Tibial nerve (tissue), 4 donors: ENCODE measurements at regions not wholly inside any gene's neighbourhood (a gene's known extent, or its start where the extent isn't known, plus 50 kb on each side); places are given as distances from the start of the nearest gene placed in this dataset.

Source experiments
- DNase-seq, 2 donors: peaks; one replicate each; pipeline ENCODE4 v3.0.0-alpha.2; 2019; ENCODE audit warnings: low spot score in 2 of 2
- H3K27ac ChIP-seq, 4 donors: fragments of 200-600 bp; sonication (generic) in 3 of 4; one replicate each; pipeline ENCODE4 v1.5.1; 2017 to 2019; ENCODE audit warnings: mild to moderate bottlenecking in 1 of 4
- H3K27me3 ChIP-seq, 2 donors: fragments of 200-600 bp; sonication (generic) in 1 of 2; one replicate each; pipeline versions ENCODE4 v1.5.1 to v1.6.0; 2017 to 2019
- H3K36me3 ChIP-seq, 3 donors: fragments of 200-600 bp; sonication (generic); one replicate each; pipeline ENCODE4 v1.5.1; 2018 to 2019
- H3K4me1 ChIP-seq, 4 donors: fragments of 200-600 bp; sonication (generic) in 3 of 4; one replicate each; pipeline ENCODE4 v1.5.1; 2017 to 2019
- H3K4me3 ChIP-seq, 4 donors: fragments of 200-600 bp; sonication (generic) in 3 of 4; one replicate each; pipeline ENCODE4 v1.5.1; 2017 to 2019; ENCODE audit warnings: mild to moderate bottlenecking in 1 of 4, moderate library complexity in 1 of 4
- H3K9me3 ChIP-seq, 4 donors: fragments of 200-600 bp; sonication (generic) in 3 of 4; one replicate each; pipeline ENCODE4 v1.5.1; 2017 to 2019
- CTCF ChIP-seq, 5 experiments: fragments of 200-600 bp in 3 of 5; fragments of 450-650 bp in 2 of 5; sonication (generic) in 3 of 5; IDR thresholded peaks; one replicate each; pipeline ENCODE4 v1.5.1; 2016 to 2019; ENCODE audit warnings: antibody characterized with exemption in 5 of 5, mild to moderate bottlenecking in 3 of 5, moderate library complexity in 2 of 5
- EP300 ChIP-seq, 2 donors: sonication (generic); formaldehyde crosslinking; IDR thresholded peaks; one replicate each; pipeline ENCODE4 v1.6.1; 2017; ENCODE audit warnings: antibody characterized with exemption in 2 of 2, mild to moderate bottlenecking in 1 of 2
- POLR2A ChIP-seq, 2 donors: fragments of 450-650 bp; IDR thresholded peaks; one replicate each; pipeline ENCODE4 v1.6.1; 2017; ENCODE audit warnings: antibody characterized with exemption in 2 of 2, mild to moderate bottlenecking in 2 of 2, moderate library complexity in 2 of 2
- WGBS, 2 donors: methylation state at CpG; one replicate each; pipeline ENCODE4 v1.1.5; 2018; 5-methylcytosine and 5-hydroxymethylcytosine counted together

DNA sequence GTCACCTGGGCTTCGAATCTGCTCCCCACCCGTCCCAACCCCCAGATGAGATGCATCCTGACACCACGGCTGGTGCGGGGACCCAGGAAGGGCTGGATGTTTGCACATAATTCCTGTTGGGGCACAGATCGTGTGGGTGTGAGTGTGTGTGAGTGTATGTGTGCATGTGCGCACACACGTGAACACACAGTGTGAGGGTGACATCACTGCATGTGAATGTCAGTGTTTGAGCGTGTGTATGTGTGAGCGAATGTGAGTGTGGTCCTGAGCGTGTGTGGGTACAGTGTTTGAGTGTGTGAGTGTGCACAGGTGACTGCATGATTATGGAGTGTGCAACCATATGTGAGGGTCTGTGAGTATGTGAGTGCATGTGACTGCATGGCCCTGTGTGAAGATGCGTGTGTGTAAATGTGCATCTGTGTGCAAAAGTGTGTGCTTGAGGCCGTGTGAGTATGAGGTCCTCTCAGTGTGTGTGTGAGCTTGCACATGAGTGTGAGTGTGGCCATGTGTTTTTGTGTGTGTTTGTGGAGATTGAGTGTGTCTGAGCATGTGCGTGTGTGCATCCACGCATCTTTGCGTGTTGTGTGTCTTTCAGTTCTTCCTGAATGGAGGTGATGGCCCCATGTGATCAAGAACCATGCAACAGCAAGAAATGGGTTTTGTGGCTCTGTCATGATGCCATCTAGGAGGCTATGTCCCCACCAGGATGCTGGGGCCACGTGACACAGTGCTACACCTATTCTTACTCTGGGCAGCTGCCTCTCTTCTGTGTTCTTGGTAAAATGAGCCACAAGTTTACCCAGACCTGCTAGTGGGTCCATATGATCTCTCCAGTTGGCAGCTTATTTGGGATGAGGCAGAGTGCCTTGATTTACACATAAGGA, 70.5 kb upstream of the GCSH start:
- WGBS, 2 donors = 76 to 79% methylated on average over 16 of the region's 16 CpGs
- Histone ChIP-seq H3K4me3 (no peak overlapping the region), H3K27ac (no peak overlapping the region), H3K27me3 (no peaks in the 10 kb centered on the region), H3K36me3 (no peaks in the 10 kb centered on the region), H3K9me3 (no peaks in the 10 kb centered on the region), H3K4me1 (no peaks in the 10 kb centered on the region)
- no peak for DNase-seq
- TF ChIP-seq CTCF (IDR thresholded peaks at IDR 0.05) (no peak), EP300 (IDR thresholded peaks at IDR 0.05) (no peak)

DNA sequence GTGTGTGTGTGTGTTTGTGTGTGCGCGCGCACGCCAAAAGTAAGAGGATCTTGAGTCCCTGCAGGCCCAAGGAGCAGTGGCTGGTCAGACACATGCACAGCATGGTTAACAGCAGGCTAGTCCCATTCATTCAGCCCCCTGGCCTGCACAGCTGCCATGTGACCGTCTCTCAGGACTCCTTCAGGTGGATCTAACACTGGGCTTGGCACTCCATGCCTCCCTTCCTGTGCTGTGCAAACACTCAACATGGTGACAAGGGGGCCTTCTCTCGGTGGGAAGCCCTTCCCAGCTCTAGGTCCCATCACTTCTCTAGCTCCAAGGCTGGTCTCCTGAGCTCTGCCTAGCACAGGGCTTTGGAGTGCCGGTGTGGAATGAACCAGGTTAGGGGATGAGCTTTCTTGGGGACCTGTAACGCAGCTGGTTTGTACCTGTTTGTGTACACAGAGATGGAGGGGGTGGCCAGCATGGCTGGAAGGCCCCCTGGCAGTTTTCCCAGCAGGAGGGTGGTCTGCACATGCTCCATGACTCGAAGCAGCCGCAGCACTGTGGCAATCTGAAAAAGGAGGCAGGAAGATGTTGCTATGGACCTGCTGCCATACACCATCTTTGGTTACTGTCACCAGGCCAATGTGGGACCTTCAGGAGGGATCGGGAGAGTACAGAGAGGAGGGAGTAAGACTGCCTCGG, 69.4 kb upstream of the GCSH start:
- TF ChIP-seq CTCF (IDR thresholded peaks at IDR 0.05) = no peak
- no peak for TF ChIP-seq POLR2A (IDR thresholded peaks at IDR 0.05)
- no peak for TF ChIP-seq EP300 (IDR thresholded peaks at IDR 0.05)
- no peaks in the 10 kb centered on the region for H3K36me3 ChIP-seq
- H3K27ac ChIP-seq = no peak overlapping the region
- peaks cover 0 to 7% (median 0%) of the 10 kb centered on the region in 4 donors for H3K9me3 ChIP-seq
- no peaks in the 10 kb centered on the region for H3K27me3 ChIP-seq
- no peak for DNase-seq
- H3K4me1 ChIP-seq = no peaks in the 10 kb centered on the region
- no peak overlapping the region for H3K4me3 ChIP-seq
- WGBS, 2 donors = 62 to 79% methylated on average over 10 to 12 of the region's 12 CpGs

DNA sequence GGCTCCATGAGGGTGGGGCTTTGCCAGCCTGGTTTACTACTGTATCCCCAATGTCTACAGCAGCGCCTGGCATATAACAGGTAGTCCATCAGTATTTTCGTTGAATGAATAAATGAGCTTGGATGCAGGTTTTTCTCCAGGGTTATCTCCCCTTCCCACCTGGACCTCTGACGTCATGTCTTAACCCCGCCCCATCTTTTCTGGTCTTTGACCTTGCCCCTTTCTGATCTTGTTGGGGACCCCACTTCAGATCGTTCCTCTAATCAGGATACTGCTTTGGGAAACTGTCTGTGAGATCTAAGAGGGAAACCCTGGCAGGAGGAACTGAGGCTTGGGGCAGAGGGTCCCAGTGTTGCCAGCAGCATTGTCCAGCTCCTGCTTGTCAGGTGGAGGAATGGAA, 68.8 kb upstream of the GCSH start:
- no peak overlapping the region for H3K27ac ChIP-seq
- TF ChIP-seq EP300 (IDR thresholded peaks at IDR 0.05) (no peak), POLR2A (IDR thresholded peaks at IDR 0.05) (no peak), CTCF (IDR thresholded peaks at IDR 0.05) (no peak)
- WGBS, 2 donors = 84 to 86% methylated on average over 5 of the region's 5 CpGs
- H3K27me3 ChIP-seq = no peaks in the 10 kb centered on the region
- peaks cover 0 to 7% (median 0%) of the 10 kb centered on the region in 4 donors for H3K9me3 ChIP-seq
- DNase-seq = no peak
- no peaks in the 10 kb centered on the region for H3K36me3 ChIP-seq
- no peak overlapping the region for H3K4me3 ChIP-seq
- no peaks in the 10 kb centered on the region for H3K4me1 ChIP-seq

- H3K4me3 ChIP-seq = no peak overlapping the region
- DNase-seq = no peak
- H3K4me1 ChIP-seq = no peaks in the 10 kb centered on the region
- no peaks in the 10 kb centered on the region for H3K27me3 ChIP-seq
- 77 to 83% methylated on average over 11 of the region's 11 CpGs for WGBS, 2 donors
- TF ChIP-seq EP300 (IDR thresholded peaks at IDR 0.05) = no peak
- TF ChIP-seq CTCF (IDR thresholded peaks at IDR 0.05) = no peak
- TF ChIP-seq POLR2A (IDR thresholded peaks at IDR 0.05) = no peak
- H3K9me3 ChIP-seq = peaks cover 0 to 7% (median 0%) of the 10 kb centered on the region in 4 donors
- H3K36me3 ChIP-seq = no peaks in the 10 kb centered on the region
- no peak overlapping the region for H3K27ac ChIP-seq
Observed at GRCh38 chr16:81164481-81164880, 68.3 kb upstream of the GCSH start.

DNA sequence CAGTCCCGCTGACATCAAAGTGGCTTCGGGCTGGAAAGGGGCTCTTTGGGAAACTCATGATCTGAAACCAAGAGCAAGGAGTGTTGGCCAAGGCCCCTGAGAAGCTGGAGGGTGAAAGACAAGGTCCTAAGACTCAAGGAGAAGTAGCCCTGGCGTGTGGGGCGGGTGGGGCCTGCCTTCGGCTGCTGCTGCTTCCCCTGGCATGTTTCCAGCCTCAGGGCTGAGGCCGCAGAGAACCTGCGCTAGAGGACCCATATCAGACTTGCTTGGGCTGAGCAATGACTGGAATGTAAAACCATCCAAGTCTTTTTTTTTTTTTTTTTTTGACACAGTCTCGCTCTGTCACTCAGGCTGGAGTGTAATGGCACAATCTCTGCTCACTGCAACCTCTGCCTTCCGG, 67.5 kb upstream of the GCSH start:
- TF ChIP-seq CTCF (IDR thresholded peaks at IDR 0.05) (no peak), POLR2A (IDR thresholded peaks at IDR 0.05) (no peak)
- WGBS, 2 donors = 76 to 78% methylated on average over 9 of the region's 9 CpGs
- DNase-seq = no peak

More for the DNA sequence above, 67.5 kb upstream of the GCSH start:
- no peaks in the 10 kb centered on the region for H3K27me3 ChIP-seq
- peaks cover 0 to 7% (median 0%) of the 10 kb centered on the region in 4 donors for H3K9me3 ChIP-seq
- H3K4me3 ChIP-seq = no peak overlapping the region
- no peak overlapping the region for H3K27ac ChIP-seq
- H3K4me1 ChIP-seq = no peaks in the 10 kb centered on the region
- H3K36me3 ChIP-seq = no peaks in the 10 kb centered on the region
